ENCODE measurements at regions not wholly inside any gene's neighbourhood (a gene's known extent, or its start where the extent isn't known, plus 50 kb on each side); places are given as distances from the start of the nearest gene placed in this dataset.

DNA sequence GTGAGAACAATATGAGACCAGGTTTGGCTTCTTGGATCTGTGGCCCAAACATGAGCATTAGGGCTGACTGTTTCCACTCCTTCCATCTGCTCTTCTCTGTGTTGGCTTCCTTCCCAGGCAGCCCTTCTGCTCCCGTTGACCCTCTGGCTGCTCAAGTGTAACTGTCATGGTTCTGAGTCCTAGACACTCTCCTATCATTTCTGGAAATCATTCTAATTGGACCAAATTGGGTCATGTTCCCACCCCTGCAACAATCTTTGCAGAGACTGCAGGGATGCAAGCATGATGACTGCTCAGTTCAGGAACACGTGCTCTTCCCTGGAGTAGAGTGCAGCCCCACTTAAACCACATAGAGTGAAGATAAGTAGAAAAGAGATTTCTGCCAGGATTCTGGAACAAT lies 741.4 kb downstream of the TAF11L14 start:
- Mint-ChIP-seq H3K27ac (no peak overlapping the region), H3K4me3 (ENCODE audit: low read depth) (no peak overlapping the region), H3K27me3 (peaks cover 27% of the 10 kb centered on the region), H3K4me1 (ENCODE audit: low read depth) (no peaks in the 10 kb centered on the region), H3K36me3 (ENCODE audit: insufficient read depth) (no peaks in the 10 kb centered on the region), H3K9me3 (ENCODE audit: low read depth) (no peaks in the 10 kb centered on the region)
- TF ChIP-seq, protein P1, sequence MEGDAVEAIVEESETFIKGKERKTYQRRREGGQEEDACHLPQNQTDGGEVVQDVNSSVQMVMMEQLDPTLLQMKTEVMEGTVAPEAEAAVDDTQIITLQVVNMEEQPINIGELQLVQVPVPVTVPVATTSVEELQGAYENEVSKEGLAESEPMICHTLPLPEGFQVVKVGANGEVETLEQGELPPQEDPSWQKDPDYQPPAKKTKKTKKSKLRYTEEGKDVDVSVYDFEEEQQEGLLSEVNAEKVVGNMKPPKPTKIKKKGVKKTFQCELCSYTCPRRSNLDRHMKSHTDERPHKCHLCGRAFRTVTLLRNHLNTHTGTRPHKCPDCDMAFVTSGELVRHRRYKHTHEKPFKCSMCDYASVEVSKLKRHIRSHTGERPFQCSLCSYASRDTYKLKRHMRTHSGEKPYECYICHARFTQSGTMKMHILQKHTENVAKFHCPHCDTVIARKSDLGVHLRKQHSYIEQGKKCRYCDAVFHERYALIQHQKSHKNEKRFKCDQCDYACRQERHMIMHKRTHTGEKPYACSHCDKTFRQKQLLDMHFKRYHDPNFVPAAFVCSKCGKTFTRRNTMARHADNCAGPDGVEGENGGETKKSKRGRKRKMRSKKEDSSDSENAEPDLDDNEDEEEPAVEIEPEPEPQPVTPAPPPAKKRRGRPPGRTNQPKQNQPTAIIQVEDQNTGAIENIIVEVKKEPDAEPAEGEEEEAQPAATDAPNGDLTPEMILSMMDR (IDR thresholded peaks at IDR 0.05; ENCODE audit: unreplicated experiment), result no peak
- no peak for DNase-seq (ENCODE audit: low spot score, unreplicated experiment)

DNA sequence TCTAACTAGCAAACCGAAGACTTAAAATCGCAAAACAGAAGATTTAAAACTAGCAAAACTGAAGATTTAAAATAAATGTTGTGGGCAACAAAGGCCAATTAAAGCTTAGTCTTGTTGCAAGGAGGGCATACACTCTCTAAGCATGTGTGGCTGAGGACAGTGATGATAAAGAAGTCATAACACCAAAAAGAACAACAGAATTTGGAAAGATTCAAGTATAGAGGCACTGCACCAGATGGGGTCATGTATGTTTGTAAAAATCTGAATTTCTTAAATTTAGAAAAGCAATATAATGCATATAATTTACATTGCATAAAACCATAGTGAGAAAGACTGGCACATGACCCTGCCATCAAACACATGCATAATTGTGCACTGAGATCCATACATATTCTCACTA lies 743.8 kb downstream of the TAF11L14 start:
- H3K27ac Mint-ChIP-seq, result no peak overlapping the region
- no peak overlapping the region for H3K4me3 Mint-ChIP-seq (ENCODE audit: low read depth)
- TF ChIP-seq, protein P1 (IDR thresholded peaks at IDR 0.05; ENCODE audit: unreplicated experiment), result no peak
- no peaks in the 10 kb centered on the region for H3K4me1 Mint-ChIP-seq (ENCODE audit: low read depth)
- no peaks in the 10 kb centered on the region for H3K36me3 Mint-ChIP-seq (ENCODE audit: insufficient read depth)
- H3K27me3 Mint-ChIP-seq, result peaks cover 15% of the 10 kb centered on the region
- H3K9me3 Mint-ChIP-seq (ENCODE audit: low read depth), result no peaks in the 10 kb centered on the region
- no peak for DNase-seq (ENCODE audit: low spot score, unreplicated experiment)

DNA sequence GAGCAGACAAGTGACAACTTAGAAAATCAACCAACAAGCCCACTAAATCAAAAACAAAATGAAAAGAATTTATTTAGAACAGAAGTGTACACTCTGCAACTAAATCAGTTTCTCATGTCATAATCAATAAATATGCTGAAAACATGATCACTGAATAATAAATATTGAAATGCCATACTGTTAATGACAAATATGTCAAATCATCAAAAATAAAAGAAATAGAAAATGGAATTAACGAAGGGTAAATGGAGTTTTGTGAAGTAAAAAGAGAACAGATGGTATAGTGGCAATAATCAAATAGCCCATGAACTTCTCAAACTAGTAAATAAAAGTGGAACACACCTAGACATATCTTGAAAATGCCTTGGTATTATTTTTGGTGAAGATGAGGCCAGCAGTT lies 744.9 kb downstream of the TAF11L14 start:
- no peaks in the 10 kb centered on the region for H3K4me1 Mint-ChIP-seq (ENCODE audit: low read depth)
- H3K27ac Mint-ChIP-seq, result no peak overlapping the region
- H3K27me3 Mint-ChIP-seq, result peaks cover 12% of the 10 kb centered on the region
- TF ChIP-seq, protein P1 (IDR thresholded peaks at IDR 0.05; ENCODE audit: unreplicated experiment), result no peak
- no peak overlapping the region for H3K4me3 Mint-ChIP-seq (ENCODE audit: low read depth)
- no peaks in the 10 kb centered on the region for H3K9me3 Mint-ChIP-seq (ENCODE audit: low read depth)
- DNase-seq (ENCODE audit: low spot score, unreplicated experiment), result no peak
- H3K36me3 Mint-ChIP-seq (ENCODE audit: insufficient read depth), result no peaks in the 10 kb centered on the region

DNA sequence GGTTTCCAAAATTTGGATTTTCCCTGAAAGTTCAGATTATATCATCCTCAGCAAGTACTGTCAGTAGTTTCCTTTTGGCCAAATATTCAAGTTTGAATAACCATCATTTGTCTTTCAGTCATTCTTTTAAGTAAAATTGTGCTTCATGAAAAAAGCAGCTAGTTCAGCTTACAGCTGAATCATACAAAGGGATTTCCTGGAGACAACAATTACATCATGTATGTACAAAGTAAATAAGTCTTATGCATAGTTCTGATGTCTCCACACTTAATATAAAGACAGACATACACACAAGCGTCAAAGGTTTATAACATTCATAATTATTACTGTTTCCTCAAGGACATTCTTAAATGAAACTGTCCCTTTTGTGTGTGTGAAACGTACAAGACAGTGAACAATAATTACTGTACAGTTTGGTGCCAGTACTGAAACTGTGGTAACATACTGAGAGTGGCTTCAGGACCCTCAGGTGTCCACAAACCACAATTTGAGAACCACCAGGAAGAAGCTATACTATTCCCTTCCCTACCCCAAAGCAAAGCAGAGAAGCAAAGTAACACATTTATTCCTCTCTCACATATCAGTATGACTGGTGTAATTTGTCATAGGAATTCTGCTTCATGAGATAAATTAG lies 746.6 kb downstream of the TAF11L14 start:
- Mint-ChIP-seq H3K27ac (no peak overlapping the region), H3K27me3 (peaks cover 2% of the 10 kb centered on the region), H3K4me3 (ENCODE audit: low read depth) (no peak overlapping the region), H3K9me3 (ENCODE audit: low read depth) (no peaks in the 10 kb centered on the region), H3K36me3 (ENCODE audit: insufficient read depth) (no peaks in the 10 kb centered on the region), H3K4me1 (ENCODE audit: low read depth) (no peaks in the 10 kb centered on the region)
- TF ChIP-seq, protein P1 (IDR thresholded peaks at IDR 0.05; ENCODE audit: unreplicated experiment), result no peak
- no peak for DNase-seq (ENCODE audit: low spot score, unreplicated experiment)

DNA sequence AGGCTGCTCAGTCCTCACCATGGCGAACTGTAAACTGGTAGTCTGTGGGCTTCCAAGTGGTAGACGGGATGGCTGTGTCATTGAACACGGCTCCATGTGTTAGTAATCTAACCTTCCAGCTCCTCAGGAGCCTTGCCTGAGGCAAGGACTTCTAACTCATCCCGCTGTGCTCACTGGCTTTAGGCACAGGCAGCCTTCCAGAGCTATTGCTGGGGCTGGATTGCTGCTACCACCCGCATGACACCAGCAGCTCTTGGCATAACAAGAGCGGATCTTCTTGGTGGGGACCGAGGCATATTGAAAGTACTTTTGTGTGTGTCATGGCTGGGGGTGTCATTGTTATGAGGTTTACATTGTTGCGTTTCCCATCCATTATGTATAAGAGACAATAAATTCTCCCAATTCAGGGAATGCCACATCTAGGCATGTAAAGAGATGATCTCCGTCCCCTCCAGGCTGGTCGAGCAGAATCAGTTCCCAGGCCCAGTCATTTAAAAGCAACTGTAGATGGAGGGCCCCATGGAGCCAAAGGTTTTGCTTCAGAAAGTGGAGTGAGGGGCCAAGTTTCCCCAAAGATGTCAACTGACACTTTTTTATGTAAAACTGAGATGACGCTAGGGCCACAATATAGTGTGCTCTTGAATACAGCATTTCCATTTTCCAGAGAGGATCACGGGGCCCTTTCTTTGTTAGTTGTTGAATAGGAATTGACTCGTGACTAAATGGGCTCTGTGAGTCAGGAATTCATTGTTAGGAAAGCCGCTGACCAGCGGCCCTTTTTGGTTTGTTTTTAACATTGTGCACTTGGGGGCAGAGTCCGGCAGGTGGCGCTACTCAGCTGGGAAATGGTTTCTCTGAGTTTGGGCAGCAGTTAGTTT lies 759.5 kb downstream of the TAF11L14 start:
- peaks cover 2% of the 10 kb centered on the region for H3K9me3 Mint-ChIP-seq (ENCODE audit: low read depth)
- H3K27ac Mint-ChIP-seq, result no peak overlapping the region
- TF ChIP-seq, protein P1 (IDR thresholded peaks at IDR 0.05; ENCODE audit: unreplicated experiment), result peak; percentile 93

More for the DNA sequence above, 759.5 kb downstream of the TAF11L14 start:
- Mint-ChIP-seq H3K4me3 (ENCODE audit: low read depth) (no peak overlapping the region), H3K4me1 (ENCODE audit: low read depth) (peaks cover 15% of the 10 kb centered on the region), H3K36me3 (ENCODE audit: insufficient read depth) (no peaks in the 10 kb centered on the region), H3K27me3 (peaks cover 16% of the 10 kb centered on the region)
- DNase-seq (ENCODE audit: low spot score, unreplicated experiment), result peak; percentile 74

Data from progenitor cell of endocrine pancreas (in vitro differentiated cells).